Mucosa of rectum (tissue), 2 donors: ENCODE measurements at regions not wholly inside any gene's neighbourhood (a gene's known extent, or its start where the extent isn't known, plus 50 kb on each side); places are given as distances from the start of the nearest gene placed in this dataset.
"Not testable (repeated sequence)": the region's sequence is repeated elsewhere in the genome, so short reads cannot be mapped to it uniquely, and the experiment has no call there.

Experiments
- H3K27ac ChIP-seq, 2 donors: one replicate each; pipeline ENCODE4 v1.7.0; 2013; ENCODE audit warnings: inconsistent platforms in 2 of 2, low read depth in 2 of 2, low read length in 2 of 2
- H3K27me3 ChIP-seq, 2 donors: one replicate each; pipeline ENCODE4 v1.7.0; 2013; ENCODE audit warnings: low read length in 2 of 2; ENCODE audit not compliant: control insufficient read depth in 2 of 2, insufficient read depth in 2 of 2
- H3K36me3 ChIP-seq, 2 donors: one replicate each; pipeline ENCODE4 v1.7.0; 2013; ENCODE audit warnings: low read length in 2 of 2; ENCODE audit not compliant: control insufficient read depth in 2 of 2, insufficient read depth in 2 of 2
- H3K4me1 ChIP-seq, 2 donors: one replicate each; pipeline ENCODE4 v1.7.0; 2013; ENCODE audit warnings: low read length in 2 of 2, mild to moderate bottlenecking in 1 of 2; ENCODE audit not compliant: control insufficient read depth in 2 of 2, insufficient read depth in 2 of 2
- H3K4me3 ChIP-seq, 2 donors: one replicate each; pipeline ENCODE4 v1.7.0; 2013; ENCODE audit warnings: low read length in 2 of 2
- H3K9ac ChIP-seq, 2 donors: one replicate each; pipeline ENCODE4 v1.7.0; 2013; ENCODE audit warnings: low read length in 2 of 2, low read depth in 1 of 2, mild to moderate bottlenecking in 1 of 2
- H3K9me3 ChIP-seq, 2 donors: one replicate each; pipeline ENCODE4 v1.7.0; 2013; ENCODE audit warnings: low read length in 2 of 2; ENCODE audit not compliant: control insufficient read depth in 2 of 2
- donor health status: healthy.
- donor health status: Normal muscosa, but diverticular disease.

DNA sequence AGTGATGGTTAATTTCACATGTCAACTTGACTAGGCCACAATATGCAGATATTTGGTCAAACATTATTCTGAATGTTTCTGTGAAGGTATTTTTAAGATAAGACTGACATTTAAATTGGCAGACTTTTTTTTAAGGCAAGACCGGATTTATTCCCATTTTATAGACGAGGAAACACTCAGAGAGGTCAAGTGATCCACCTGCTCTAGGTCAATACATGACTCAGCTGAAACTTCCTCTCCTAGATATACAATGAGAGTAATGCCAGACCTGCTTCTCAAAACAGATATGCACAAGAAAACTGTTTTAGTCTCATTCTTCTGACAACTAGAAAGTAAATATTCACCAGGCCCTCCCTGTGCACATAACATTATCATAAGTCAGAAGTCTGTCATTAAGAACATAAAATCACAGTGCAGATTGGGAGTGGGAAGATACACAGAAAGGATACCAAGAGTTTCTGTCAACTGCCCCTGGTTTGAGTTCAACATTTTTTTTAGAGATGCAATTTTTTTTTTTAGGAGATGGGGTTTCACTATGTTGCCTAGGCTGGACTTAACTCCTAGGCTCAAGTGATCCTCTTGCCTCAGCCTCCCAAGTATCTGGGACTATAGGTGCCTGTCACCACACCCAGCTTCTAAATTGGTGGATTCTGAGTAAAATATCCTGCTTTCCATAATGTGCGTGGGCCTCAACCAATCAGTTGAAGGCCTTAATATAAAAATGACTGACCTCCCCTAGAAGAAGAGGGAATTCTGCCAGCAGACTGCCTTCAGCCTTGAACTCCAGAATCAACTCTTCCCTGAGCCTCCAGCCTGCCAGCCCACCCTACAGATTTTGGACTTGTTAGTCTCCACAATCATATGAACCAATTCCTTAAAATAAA, 121.4 kb downstream of the ZFAND4 start:
- H3K4me1 ChIP-seq: no peaks in the 10 kb centered on the region
- no peak overlapping the region for H3K27ac ChIP-seq
- no peaks in the 10 kb centered on the region for H3K9me3 ChIP-seq
- no peaks in the 10 kb centered on the region for H3K27me3 ChIP-seq
- no peak overlapping the region for H3K9ac ChIP-seq
- no peak overlapping the region for H3K4me3 ChIP-seq
- H3K36me3 ChIP-seq: no peaks in the 10 kb centered on the region

DNA sequence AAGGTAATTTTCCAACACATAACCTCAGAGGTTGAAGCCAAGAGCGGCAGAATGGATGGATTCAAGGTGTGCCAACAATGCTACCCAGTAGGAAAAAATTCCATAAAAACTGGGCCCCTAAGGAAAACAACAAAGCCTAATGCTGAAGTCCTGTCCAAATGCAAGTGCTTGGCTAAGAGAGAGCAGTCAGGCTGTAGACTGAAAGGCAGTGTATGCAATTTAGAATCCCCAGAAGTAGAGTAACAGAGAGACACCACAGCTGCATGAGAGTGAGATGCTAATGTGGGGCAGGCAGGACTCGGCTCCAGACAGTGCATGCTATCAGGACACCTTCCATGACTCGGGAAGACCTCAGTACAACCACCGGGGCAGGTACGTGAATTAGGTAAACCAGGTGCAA, 124.5 kb downstream of the ZFAND4 start:
- Histone ChIP-seq H3K27me3 (no peaks in the 10 kb centered on the region), H3K36me3 (no peaks in the 10 kb centered on the region), H3K27ac (no peak overlapping the region), H3K9me3 (no peaks in the 10 kb centered on the region), H3K9ac (no peak overlapping the region), H3K4me1 (no peaks in the 10 kb centered on the region), H3K4me3 (no peak overlapping the region)

DNA sequence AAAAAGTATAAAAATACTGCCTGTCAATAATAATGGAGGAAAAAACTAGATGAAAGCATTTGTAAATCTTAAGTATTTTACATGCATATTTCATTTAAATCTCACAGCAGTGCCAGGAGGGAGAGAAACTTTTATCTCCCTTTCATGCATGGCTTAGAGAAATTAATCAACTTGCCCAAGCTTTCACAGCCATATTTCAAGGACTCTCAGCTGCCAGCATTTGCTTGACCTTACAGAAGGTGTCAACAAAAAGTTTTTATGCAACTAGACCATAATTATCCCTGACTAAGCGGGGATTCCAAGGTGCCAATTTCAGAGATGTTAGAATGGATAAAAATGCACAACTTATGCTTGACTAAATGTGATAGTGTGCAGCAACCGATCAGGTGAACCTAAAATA, 125.4 kb downstream of the ZFAND4 start:
- no peak overlapping the region for H3K9ac ChIP-seq
- no peak overlapping the region for H3K27ac ChIP-seq
- H3K4me1 ChIP-seq: no peaks in the 10 kb centered on the region
- no peaks in the 10 kb centered on the region for H3K27me3 ChIP-seq
- H3K4me3 ChIP-seq: no peak overlapping the region
- H3K9me3 ChIP-seq: no peaks in the 10 kb centered on the region
- H3K36me3 ChIP-seq: no peaks in the 10 kb centered on the region

DNA sequence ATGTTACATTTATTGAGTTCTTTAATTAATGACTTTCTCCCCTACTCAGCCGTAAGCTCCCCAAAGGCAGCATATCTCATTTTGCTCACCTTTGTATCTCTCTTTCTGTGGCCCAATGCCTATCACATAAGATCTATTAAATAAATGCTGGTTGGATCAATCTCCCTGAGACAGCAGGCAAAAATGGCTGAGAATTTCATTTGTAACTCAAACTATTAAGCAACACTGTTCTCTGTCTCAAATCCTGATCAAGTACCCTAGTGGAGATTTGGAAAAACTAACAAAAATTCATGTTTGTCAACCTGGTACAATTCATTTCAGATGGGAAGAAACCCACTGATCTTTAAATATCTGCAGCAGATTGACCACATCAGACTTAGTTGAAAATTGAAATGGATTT, 127.4 kb downstream of the ZFAND4 start:
- Histone ChIP-seq H3K4me1 (no peaks in the 10 kb centered on the region), H3K36me3 (no peaks in the 10 kb centered on the region), H3K9ac (no peak overlapping the region), H3K27me3 (no peaks in the 10 kb centered on the region), H3K4me3 (no peak overlapping the region), H3K27ac (no peak overlapping the region), H3K9me3 (no peaks in the 10 kb centered on the region)

DNA sequence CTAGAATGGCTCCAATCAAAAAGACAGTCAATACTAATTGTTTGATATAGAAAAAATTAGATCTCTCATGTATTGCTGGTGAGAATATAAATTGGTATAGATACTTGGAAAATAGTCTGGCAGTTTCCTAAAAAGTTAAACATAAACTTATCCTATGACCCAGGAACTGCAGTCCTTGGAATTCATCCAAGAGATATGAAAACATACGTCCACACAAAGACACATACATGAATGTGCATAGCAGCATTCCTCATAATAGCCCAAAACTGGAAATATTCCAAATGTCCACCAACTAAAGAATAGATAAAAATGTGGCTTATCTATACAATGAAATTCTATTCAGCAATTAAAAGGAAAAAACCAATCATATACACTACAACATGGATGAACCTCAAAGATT, 128.4 kb downstream of the ZFAND4 start:
- H3K4me1 ChIP-seq: no peaks in the 10 kb centered on the region
- H3K27me3 ChIP-seq: no peaks in the 10 kb centered on the region
- H3K36me3 ChIP-seq: no peaks in the 10 kb centered on the region
- no peak overlapping the region for H3K27ac ChIP-seq
- H3K4me3 ChIP-seq: no peak overlapping the region
- H3K9ac ChIP-seq: no peak overlapping the region
- H3K9me3 ChIP-seq: no peaks in the 10 kb centered on the region

GRCh38 chr10:45541032-45541431, 131.5 kb downstream of the ZFAND4 start:
- not testable (repeated sequence) for H3K9me3 ChIP-seq, H3K36me3 ChIP-seq, H3K4me3 ChIP-seq, H3K4me1 ChIP-seq, H3K27ac ChIP-seq, H3K9ac ChIP-seq, H3K27me3 ChIP-seq

GRCh38 chr10:45540589-45540988, 132.0 kb downstream of the ZFAND4 start:
- not testable (repeated sequence) for H3K27ac ChIP-seq, H3K4me3 ChIP-seq, H3K36me3 ChIP-seq, H3K4me1 ChIP-seq, H3K27me3 ChIP-seq, H3K9ac ChIP-seq, H3K9me3 ChIP-seq

- H3K36me3 ChIP-seq, H3K4me1 ChIP-seq, H3K27me3 ChIP-seq, H3K9ac ChIP-seq, H3K9me3 ChIP-seq, H3K4me3 ChIP-seq, H3K27ac ChIP-seq: not testable (repeated sequence)
These were observed 133.0 kb downstream of the ZFAND4 start for GRCh38 chr10:45539569-45539968.

DNA sequence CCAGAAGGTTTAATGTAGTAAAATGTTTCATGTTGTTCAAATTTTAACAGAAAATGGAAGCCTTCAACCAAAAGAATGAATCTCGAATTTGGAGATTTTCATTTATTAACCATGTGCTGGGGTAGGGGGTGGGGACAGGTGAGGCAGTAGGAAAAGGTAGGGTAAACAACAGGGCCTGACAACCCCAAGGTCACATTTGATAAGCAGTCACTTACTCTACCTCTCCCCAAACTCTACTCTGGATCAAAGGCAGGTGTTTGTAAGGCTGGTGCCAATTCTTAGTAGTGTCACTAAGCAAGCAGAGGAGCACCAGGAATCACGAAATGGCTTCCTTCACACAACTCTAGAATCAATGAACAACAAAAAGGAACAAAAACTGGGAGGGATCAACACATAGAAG, 138.0 kb downstream of the ZFAND4 start:
- Histone ChIP-seq H3K9ac (no peak overlapping the region), H3K9me3 (no peaks in the 10 kb centered on the region), H3K27me3 (no peaks in the 10 kb centered on the region), H3K4me1 (no peaks in the 10 kb centered on the region), H3K4me3 (no peak overlapping the region), H3K36me3 (peaks cover 10 to 13% of the 10 kb centered on the region in 2 donors), H3K27ac (no peak overlapping the region)

DNA sequence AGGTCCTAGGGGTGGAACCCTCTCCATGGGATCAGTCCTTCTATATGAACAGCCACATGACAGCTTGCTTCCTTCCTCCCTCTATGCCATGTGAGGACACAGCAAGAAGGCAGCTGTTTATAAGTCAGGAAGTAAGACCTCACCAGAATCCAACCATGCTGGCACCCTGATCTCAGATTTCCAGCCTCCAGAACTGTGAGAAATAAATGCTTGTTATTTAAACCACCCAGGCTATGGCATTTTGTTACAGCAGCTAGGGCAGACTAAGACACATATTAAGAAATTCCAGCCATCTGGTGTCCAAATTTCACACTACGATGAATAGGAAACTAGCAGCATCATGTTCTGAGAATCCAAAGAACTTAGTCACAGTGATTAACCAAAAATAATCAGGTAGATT, 140.1 kb downstream of the ZFAND4 start:
- H3K9ac ChIP-seq: no peak overlapping the region
- peaks cover 10 to 13% of the 10 kb centered on the region in 2 donors for H3K36me3 ChIP-seq
- no peaks in the 10 kb centered on the region for H3K27me3 ChIP-seq
- no peaks in the 10 kb centered on the region for H3K4me1 ChIP-seq
- no peak overlapping the region for H3K27ac ChIP-seq
- no peaks in the 10 kb centered on the region for H3K9me3 ChIP-seq
- H3K4me3 ChIP-seq: no peak overlapping the region
